ENCODE measurements at regions not wholly inside any gene's neighbourhood (a gene's known extent, or its start where the extent isn't known, plus 50 kb on each side); places are given as distances from the start of the nearest gene placed in this dataset.

DNA sequence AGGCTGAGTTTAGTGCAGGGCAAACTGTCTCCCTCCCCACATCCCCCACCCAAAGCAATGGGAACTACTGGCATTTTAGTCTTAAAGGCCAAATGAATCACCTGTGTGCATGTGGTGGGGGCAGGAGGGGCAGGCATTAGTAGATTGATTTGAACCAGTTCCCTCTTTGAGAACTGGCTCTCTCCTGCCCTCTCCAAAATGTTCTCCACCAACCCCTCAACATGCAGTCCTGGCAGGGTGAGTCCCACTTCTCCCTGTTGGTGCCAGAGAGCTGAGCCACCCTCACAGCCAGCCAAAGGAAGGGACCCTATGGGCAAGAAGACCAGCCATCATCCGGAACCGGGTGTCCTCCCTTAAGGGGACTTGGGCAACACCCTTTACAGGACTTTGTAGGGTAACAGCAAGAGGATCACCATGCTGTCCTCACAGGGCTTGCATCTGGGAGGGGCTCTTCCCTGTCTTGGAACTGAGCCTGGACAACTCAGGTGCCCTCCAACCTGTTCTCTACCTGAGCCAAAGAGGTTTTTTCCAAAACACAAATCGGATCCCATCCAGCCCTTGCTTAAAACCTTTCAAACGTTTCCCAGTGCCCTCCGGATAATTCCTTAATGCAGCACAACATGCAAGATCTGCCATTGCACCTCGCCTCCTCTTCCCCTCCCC lies 80.6 kb downstream of the MRPL14 start:
- no peak for DNase-seq
- Histone ChIP-seq H3K36me3 (no peaks in the 10 kb centered on the region), H3K4me3 (no peak overlapping the region), H3K4me1 (peaks cover 0 to 90% (median 82%) of the 10 kb centered on the region in 4 donors), H3K27me3 (no peaks in the 10 kb centered on the region), H3K27ac (peak overlapping the region; percentile 81 to 91 (median 84)), H3K9me3 (no peaks in the 10 kb centered on the region)
- no peak for TF ChIP-seq POLR2AphosphoS5 (IDR thresholded peaks at IDR 0.05)
- no peak for TF ChIP-seq POLR2A (IDR thresholded peaks at IDR 0.05)
- no peak for TF ChIP-seq CTCF (IDR thresholded peaks at IDR 0.05)
- no peak for TF ChIP-seq EP300 (IDR thresholded peaks at IDR 0.05)
- intact Hi-C loops (cut with DNase I) = loop anchor here (5.0 kb wide), 1 partner anchor 74 kb away; no protein-coding TSS in a partner anchor
- 74 to 88% methylated on average over 6 of the region's 6 CpGs for WGBS, 2 donors

DNA sequence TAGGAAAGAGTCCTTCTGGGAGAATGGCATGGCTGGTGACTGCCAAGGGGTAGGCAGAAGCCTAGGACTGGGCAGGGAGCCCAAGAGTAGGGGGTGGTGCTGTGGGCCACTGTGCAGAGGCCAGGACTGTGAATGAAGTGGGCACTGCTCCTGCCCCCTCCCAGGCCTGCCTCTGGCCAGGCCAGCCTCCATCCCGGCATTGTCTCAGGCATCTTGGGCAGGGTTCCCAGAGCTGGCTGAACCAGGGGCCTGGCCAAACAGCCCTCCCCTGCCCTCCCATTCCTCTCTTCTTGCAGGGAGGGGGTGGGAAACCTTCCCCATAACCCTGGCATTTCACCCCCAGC lies 81.6 kb downstream of the MRPL14 start:
- Histone ChIP-seq H3K4me1 (peaks cover 0 to 90% (median 82%) of the 10 kb centered on the region in 4 donors), H3K4me3 (no peak overlapping the region), H3K27me3 (no peaks in the 10 kb centered on the region), H3K9me3 (no peaks in the 10 kb centered on the region), H3K27ac (peak overlapping the region; percentile 43 to 91 (median 84)), H3K36me3 (no peaks in the 10 kb centered on the region)
- TF ChIP-seq CTCF (IDR thresholded peaks at IDR 0.05) (no peak), POLR2A (IDR thresholded peaks at IDR 0.05) (no peak), POLR2AphosphoS5 (IDR thresholded peaks at IDR 0.05) (peak in 1 of 4 donors; percentile 29), EP300 (IDR thresholded peaks at IDR 0.05) (peak in 1 of 4 donors; percentile 24)
- intact Hi-C loops (cut with DNase I) = loop anchor here (5.0 kb wide), 1 partner anchor 73 kb away; no protein-coding TSS in a partner anchor
- DNase-seq = peak; percentile 86
- WGBS, 2 donors = 50 to 59% methylated on average over 1 of the region's 1 CpG

GRCh38 chr6:44044940-44045671 lies 82.1 kb downstream of the MRPL14 start:
- intact Hi-C loops (cut with DNase I) = loop anchor here (5.0 kb wide), 1 partner anchor 73 kb away; no protein-coding TSS in a partner anchor
- no peak for DNase-seq
- no peaks in the 10 kb centered on the region for H3K36me3 ChIP-seq
- H3K27me3 ChIP-seq = no peaks in the 10 kb centered on the region
- peak overlapping the region; percentile 43 to 91 (median 84) for H3K27ac ChIP-seq
- 95 to 97% methylated on average over 2 of the region's 2 CpGs for whole genome bisulfite sequencing, 2 donors
- no peak overlapping the region for H3K4me3 ChIP-seq
- TF ChIP-seq EP300 (IDR thresholded peaks at IDR 0.05) (no peak), POLR2A (IDR thresholded peaks at IDR 0.05) (no peak), POLR2AphosphoS5 (IDR thresholded peaks at IDR 0.05) (no peak), CTCF (IDR thresholded peaks at IDR 0.05) (no peak)
- H3K4me1 ChIP-seq = peaks cover 0 to 87% (median 80%) of the 10 kb centered on the region in 4 donors
- H3K9me3 ChIP-seq = no peaks in the 10 kb centered on the region

- H3K4me3 ChIP-seq = no peak overlapping the region
- TF ChIP-seq POLR2AphosphoS5 (IDR thresholded peaks at IDR 0.05) = no peak
- TF ChIP-seq EP300 (IDR thresholded peaks at IDR 0.05) = no peak
- TF ChIP-seq POLR2A (IDR thresholded peaks at IDR 0.05) = no peak
- TF ChIP-seq CTCF (IDR thresholded peaks at IDR 0.05) = no peak
- intact Hi-C loops (cut with DNase I) = no loop called here
These were observed 83.1 kb downstream of the MRPL14 start for GRCh38 chr6:44044154-44044539.

More at GRCh38 chr6:44044154-44044539, 83.1 kb downstream of the MRPL14 start:
- Histone ChIP-seq H3K9me3 (no peaks in the 10 kb centered on the region), H3K27ac (peak overlapping the region; percentile 49 to 87 (median 74)), H3K4me1 (peaks cover 0 to 77% (median 70%) of the 10 kb centered on the region in 4 donors), H3K27me3 (no peaks in the 10 kb centered on the region), H3K36me3 (no peaks in the 10 kb centered on the region)
- 78% methylated on average over 6 of the region's 6 CpGs for WGBS, 2 donors
- no peak for DNase-seq

All from sigmoid colon (tissue), 6 donors.